Stomach (tissue), 4 donors: ENCODE measurements at regions not wholly inside any gene's neighbourhood (a gene's known extent, or its start where the extent isn't known, plus 50 kb on each side); places are given as distances from the start of the nearest gene placed in this dataset.

ENCODE experiments used
- CTCF ChIP-seq, 7 experiments: fragments of 450-650 bp in 4 of 7; fragments of 200-600 bp in 3 of 7; sonication (generic) in 3 of 7; IDR thresholded peaks; one replicate each; pipeline ENCODE4 v1.5.1; 2016 to 2019; ENCODE audit warnings: antibody characterized with exemption in 7 of 7, control low read depth in 2 of 7, mild to moderate bottlenecking in 1 of 7
- EP300 ChIP-seq: sonication (generic); formaldehyde crosslinking; IDR thresholded peaks from one replicate; pipeline ENCODE4 v1.6.1; 2017; ENCODE audit warnings: antibody characterized with exemption
- POLR2A ChIP-seq, 4 donors: fragments of 450-650 bp; IDR thresholded peaks; one replicate each; pipeline ENCODE4 v1.6.1; 2016; ENCODE audit warnings: antibody characterized with exemption in 4 of 4, control low read depth in 2 of 4, mild to moderate bottlenecking in 1 of 4, moderate library complexity in 1 of 4

DNA sequence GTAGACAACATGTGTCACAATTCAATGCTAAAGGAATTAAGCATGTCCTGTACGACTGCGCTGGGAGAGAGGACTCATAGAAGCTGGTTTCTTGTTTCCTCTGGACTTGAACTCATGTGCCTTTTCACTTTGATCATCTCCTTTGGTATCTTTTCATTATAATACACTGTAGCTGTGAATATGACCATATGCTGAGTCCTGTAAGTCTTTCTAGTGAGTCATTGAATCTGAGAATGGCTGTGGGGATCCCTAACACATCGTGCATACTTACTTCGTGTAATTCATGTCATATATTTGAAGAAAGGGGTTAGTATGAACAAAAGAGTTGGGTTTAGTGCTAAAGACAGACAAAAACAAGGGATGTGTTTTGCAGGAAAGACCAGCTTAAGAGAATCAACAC is 148.1 kb upstream of the RUNX1 start:
- no peak for TF ChIP-seq CTCF (IDR thresholded peaks at IDR 0.05)
- TF ChIP-seq POLR2A (IDR thresholded peaks at IDR 0.05), result no peak
- TF ChIP-seq EP300, result no peak
